GM21526 (cell line): ENCODE measurements at regions not wholly inside any gene's neighbourhood (a gene's known extent, or its start where the extent isn't known, plus 50 kb on each side); places are given as distances from the start of the nearest gene placed in this dataset.
A peak's percentile ranks its signal among the peaks of the same experiment; 100 is the strongest.

Source experiments
- ATAC-seq: cut with Tn5 transposase; IDR thresholded peaks from one replicate; pipeline ENCODE4 v1.9.1; 2021; ENCODE audit warnings: moderate library complexity; ENCODE audit not compliant: unreplicated experiment, low FRiP score

- no peak for ATAC-seq
Observed at GRCh38 chr6:79864421-79864820, 82.9 kb downstream of the ELOVL4 start.

- ATAC-seq = no peak
Observed at GRCh38 chr6:79864001-79864400, 83.4 kb downstream of the ELOVL4 start.

- ATAC-seq = no peak
Observed at GRCh38 chr6:79863566-79863965, 83.8 kb downstream of the ELOVL4 start.

GRCh38 chr6:79862711-79863110 lies 84.6 kb downstream of the ELOVL4 start:
- ATAC-seq = no peak

- ATAC-seq = no peak
Observed at GRCh38 chr6:79862126-79862525, 85.2 kb downstream of the ELOVL4 start.

GRCh38 chr6:79861023-79861422 lies 86.3 kb downstream of the ELOVL4 start:
- no peak for ATAC-seq

- ATAC-seq = no peak
Observed at GRCh38 chr6:79847426-79847825, 99.9 kb downstream of the ELOVL4 start.

- ATAC-seq = no peak
Observed at GRCh38 chr6:79842376-79843040, 104.8 kb downstream of the ELOVL4 start.

- no peak for ATAC-seq
Observed at GRCh38 chr6:79841577-79842375, 105.6 kb downstream of the ELOVL4 start.

GRCh38 chr6:79838851-79839250 lies 108.5 kb downstream of the ELOVL4 start:
- no peak for ATAC-seq

- ATAC-seq = no peak
Observed at GRCh38 chr6:79833964-79834284, 113.4 kb downstream of the ELOVL4 start.

- ATAC-seq = no peak
Observed at GRCh38 chr6:79833264-79833963, 113.9 kb downstream of the ELOVL4 start.

GRCh38 chr6:79832723-79833122 lies 114.6 kb downstream of the ELOVL4 start:
- ATAC-seq = no peak

GRCh38 chr6:79824202-79824601 lies 123.2 kb downstream of the ELOVL4 start:
- no peak for ATAC-seq

- ATAC-seq = no peak
Observed at GRCh38 chr6:79821859-79822258, 125.5 kb downstream of the ELOVL4 start.

- ATAC-seq = no peak
Observed at GRCh38 chr6:79818471-79818870, 128.9 kb downstream of the ELOVL4 start.

- no peak for ATAC-seq
Observed at GRCh38 chr6:79814940-79815339, 132.4 kb downstream of the ELOVL4 start.

GRCh38 chr6:79813854-79814709 lies 133.3 kb downstream of the ELOVL4 start:
- ATAC-seq = peak; percentile 95

- ATAC-seq = no peak
Observed at GRCh38 chr6:79813143-79813850, 134.1 kb downstream of the ELOVL4 start.

GRCh38 chr6:79812195-79812594 lies 135.2 kb downstream of the ELOVL4 start:
- ATAC-seq = no peak
